OCI-M2 (cell line): ENCODE measurements at regions not wholly inside any gene's neighbourhood (a gene's known extent, or its start where the extent isn't known, plus 50 kb on each side); places are given as distances from the start of the nearest gene placed in this dataset.
"Not testable (repeated sequence)": the region's sequence is repeated elsewhere in the genome, so short reads cannot be mapped to it uniquely, and the experiment has no call there.

ENCODE experiments used
- DNase-seq: peaks from one replicate; lab custom pipeline; 2025; ENCODE audit not compliant: unreplicated experiment; lab: John Stamatoyannopoulos, UW

- no peak for DNase-seq
Observed at GRCh38 chr21:17196623-17197022, 316.2 kb upstream of the CXADR start.

GRCh38 chr21:17197996-17198395 lies 314.8 kb upstream of the CXADR start:
- DNase-seq, result no peak

- DNase-seq, result no peak
Observed at GRCh38 chr21:17200250-17200649, 312.6 kb upstream of the CXADR start.

- no peak for DNase-seq
Observed at GRCh38 chr21:17201741-17202260, 311.0 kb upstream of the CXADR start.

- DNase-seq, result no peak
Observed at GRCh38 chr21:17214801-17215200, 298.0 kb upstream of the CXADR start.

- DNase-seq, result not testable (repeated sequence)
Observed at GRCh38 chr21:17219050-17219449, 293.8 kb upstream of the CXADR start.

GRCh38 chr21:17231124-17231523 lies 281.7 kb upstream of the CXADR start:
- no peak for DNase-seq

- DNase-seq, result no peak
Observed at GRCh38 chr21:17231771-17232170, 281.1 kb upstream of the CXADR start.

- no peak for DNase-seq
Observed at GRCh38 chr21:17238468-17238867, 274.4 kb upstream of the CXADR start.

GRCh38 chr21:17250778-17251241 lies 262.0 kb upstream of the CXADR start:
- DNase-seq, result no peak

GRCh38 chr21:17257784-17258183 lies 255.1 kb upstream of the CXADR start:
- no peak for DNase-seq

GRCh38 chr21:17264182-17264581 lies 248.7 kb upstream of the CXADR start:
- DNase-seq, result no peak

GRCh38 chr21:17269760-17270159 lies 243.1 kb upstream of the CXADR start:
- no peak for DNase-seq

- DNase-seq, result no peak
Observed at GRCh38 chr21:17270229-17270628, 242.6 kb upstream of the CXADR start.

- DNase-seq, result no peak
Observed at GRCh38 chr21:17279663-17280062, 233.2 kb upstream of the CXADR start.

- not testable (repeated sequence) for DNase-seq
Observed at GRCh38 chr21:17293016-17293562, 219.8 kb upstream of the CXADR start.

GRCh38 chr21:17295997-17296396 lies 216.8 kb upstream of the CXADR start:
- DNase-seq, result no peak

GRCh38 chr21:17299576-17299975 lies 213.3 kb upstream of the CXADR start:
- not testable (repeated sequence) for DNase-seq

GRCh38 chr21:17327715-17328114 lies 185.1 kb upstream of the CXADR start:
- not testable (repeated sequence) for DNase-seq

- no peak for DNase-seq
Observed at GRCh38 chr21:17334484-17334883, 178.4 kb upstream of the CXADR start.

GRCh38 chr21:17340081-17340480 lies 172.8 kb upstream of the CXADR start:
- DNase-seq, result no peak

- no peak for DNase-seq
Observed at GRCh38 chr21:17343055-17343454, 169.8 kb upstream of the CXADR start.

- DNase-seq, result no peak
Observed at GRCh38 chr21:17348357-17348756, 164.5 kb upstream of the CXADR start.
